Caco-2 (cell line): ENCODE measurements at regions not wholly inside any gene's neighbourhood (a gene's known extent, or its start where the extent isn't known, plus 50 kb on each side); places are given as distances from the start of the nearest gene placed in this dataset.
"Not testable (repeated sequence)": the region's sequence is repeated elsewhere in the genome, so short reads cannot be mapped to it uniquely, and the experiment has no call there.

Experiments used
- BruUV-seq: library from RNA; stranded (reverse); fragments of 400-500 nt; replicated peaks from 2 replicates; lab custom pipeline; 2021; lab: Mats Ljungman, UMichigan
- CTCF ChIA-PET: fragments of 300-600 bp; sonication (Branson Sonifier 250); formaldehyde crosslinking; loops from one replicate; lab custom pipeline; 2022; ENCODE audit warnings: antibody characterized with exemption; lab: Charles Lee
- POLR2A ChIA-PET: fragments of 300-600 bp; sonication (Branson Sonifier 250); formaldehyde crosslinking; loops from one replicate; lab custom pipeline; 2022; ENCODE audit warnings: antibody characterized with exemption; lab: Charles Lee
- DNase-seq, 2 experiments: peaks; one replicate each; pipeline versions ENCODE4 v3.0.0 to v3.0.0-alpha.2; 2020 to 2022
- H3K27me3 ChIP-seq: replicated peaks from 2 replicates; pipeline ENCODE4 v1.6.0; 2011; ENCODE audit warnings: low read length; ENCODE audit not compliant: control insufficient read depth, insufficient read depth
- H3K36me3 ChIP-seq: 2 replicates; pipeline ENCODE4 v1.5.1; 2011; ENCODE audit warnings: low read length; ENCODE audit not compliant: control insufficient read depth, insufficient read depth
- H3K4me1 ChIP-seq: fragments of 250-450 bp; sonication (Bioruptor Pico); 2 replicates; pipeline ENCODE4 v1.5.1; 2020; ENCODE audit warnings: mild to moderate bottlenecking
- H3K4me3 ChIP-seq: 2 replicates; pipeline ENCODE4 v1.5.1; 2011; ENCODE audit warnings: low read depth, mild to moderate bottlenecking, control low read depth, low read length
- H3K9me3 ChIP-seq: fragments of 250-450 bp; sonication (Bioruptor Pico); 2 replicates; pipeline ENCODE4 v1.5.1; 2020; ENCODE audit warnings: mild to moderate bottlenecking, moderate library complexity
- H3K27ac Mint-ChIP-seq: one replicate; pipeline ENCODE4 v1.8.0; 2022; ENCODE audit warnings: mixed read lengths; ENCODE audit not compliant: unreplicated experiment
- H3K27me3 Mint-ChIP-seq: one replicate; pipeline ENCODE4 v1.8.0; 2022; ENCODE audit warnings: mixed read lengths; ENCODE audit not compliant: insufficient read depth, unreplicated experiment
- H3K36me3 Mint-ChIP-seq: one replicate; pipeline ENCODE4 v1.8.0; 2022; ENCODE audit warnings: mild to moderate bottlenecking, mixed read lengths; ENCODE audit not compliant: insufficient read depth, unreplicated experiment
- H3K4me1 Mint-ChIP-seq: one replicate; pipeline ENCODE4 v1.8.0; 2022; ENCODE audit warnings: low read depth, mixed read lengths; ENCODE audit not compliant: unreplicated experiment
- H3K4me3 Mint-ChIP-seq: one replicate; pipeline ENCODE4 v1.8.0; 2022; ENCODE audit warnings: mild to moderate bottlenecking, moderate library complexity, mixed read lengths; ENCODE audit not compliant: unreplicated experiment
- H3K9me3 Mint-ChIP-seq: one replicate; pipeline ENCODE4 v1.8.0; 2022; ENCODE audit warnings: mixed read lengths; ENCODE audit not compliant: unreplicated experiment
- CTCF ChIP-seq, 2 experiments: fragments of 200-600 bp in 1 of 2; IDR thresholded peaks; 1 replicate in 1 of 2; 2 replicates in 1 of 2; pipeline versions ENCODE4 v1.5.1 to v1.8.0; 2011 to 2022; ENCODE audit warnings: antibody characterized with exemption in 1 of 2, control low read depth in 1 of 2, inconsistent platforms in 1 of 2, low read depth in 1 of 2, low read length in 1 of 2, mild to moderate bottlenecking in 1 of 2, moderate library complexity in 1 of 2; ENCODE audit not compliant: insufficient read depth in 1 of 2, severe bottlenecking in 1 of 2, unreplicated experiment in 1 of 2
- intact Hi-C: fragments of 100-400 bp; cut with micrococcal nuclease; formaldehyde crosslinking; loops from one replicate; pipeline ENCODE4 v1.10.0; 2022; ENCODE audit not compliant: unreplicated experiment

GRCh38 chr14:86739761-86740160 is 1209.8 kb downstream of the FLRT2 start:
- H3K27me3 ChIP-seq = no peaks in the 10 kb centered on the region
- Mint-ChIP-seq H3K4me3 (no peak overlapping the region), H3K9me3 (no peaks in the 10 kb centered on the region), H3K4me1 (no peaks in the 10 kb centered on the region), H3K36me3 (no peaks in the 10 kb centered on the region), H3K27me3 (no peaks in the 10 kb centered on the region), H3K27ac (no peak overlapping the region)
- BruUV-seq = no TSS peak
- no peak overlapping the region for H3K4me3 ChIP-seq
- ChIA-PET CTCF (no interaction called here), POLR2A (no interaction called here)
- no peak for DNase-seq
- no peaks in the 10 kb centered on the region for H3K9me3 ChIP-seq
- no peaks in the 10 kb centered on the region for H3K4me1 ChIP-seq
- intact Hi-C loops = no loop called here
- H3K36me3 ChIP-seq = no peaks in the 10 kb centered on the region
- no peak for TF ChIP-seq CTCF (IDR thresholded peaks at IDR 0.05; ENCODE audit: insufficient read depth in 1 of 2, low read depth in 1 of 2, low read length in 1 of 2, severe bottlenecking in 1 of 2, unreplicated experiment in 1 of 2)

- POLR2A ChIA-PET, H3K4me3 ChIP-seq, DNase-seq, H3K9me3 Mint-ChIP-seq, H3K4me1 Mint-ChIP-seq, H3K27ac Mint-ChIP-seq, H3K36me3 ChIP-seq, H3K36me3 Mint-ChIP-seq, CTCF ChIA-PET, H3K27me3 Mint-ChIP-seq, H3K4me3 Mint-ChIP-seq, H3K27me3 ChIP-seq, H3K4me1 ChIP-seq, intact Hi-C loops, H3K9me3 ChIP-seq, BruUV-seq: not testable (repeated sequence)
Measured at GRCh38 chr14:86731427-86731826, 1201.5 kb downstream of the FLRT2 start.

GRCh38 chr14:86723254-86723624 is 1193.3 kb downstream of the FLRT2 start:
- POLR2A ChIA-PET = no interaction called here
- no peak overlapping the region for H3K27ac Mint-ChIP-seq
- CTCF ChIA-PET = no interaction called here

More at GRCh38 chr14:86723254-86723624, 1193.3 kb downstream of the FLRT2 start:
- no peak for TF ChIP-seq CTCF (IDR thresholded peaks at IDR 0.05; ENCODE audit: insufficient read depth in 1 of 2, low read depth in 1 of 2, low read length in 1 of 2, severe bottlenecking in 1 of 2, unreplicated experiment in 1 of 2)
- Histone ChIP-seq H3K9me3 (no peaks in the 10 kb centered on the region), H3K36me3 (no peaks in the 10 kb centered on the region), H3K27me3 (no peaks in the 10 kb centered on the region), H3K4me1 (no peaks in the 10 kb centered on the region), H3K4me3 (no peak overlapping the region)
- no TSS peak for BruUV-seq
- Mint-ChIP-seq H3K4me1 (no peaks in the 10 kb centered on the region), H3K4me3 (no peak overlapping the region), H3K27me3 (peaks cover 6% of the 10 kb centered on the region), H3K36me3 (no peaks in the 10 kb centered on the region), H3K9me3 (no peaks in the 10 kb centered on the region)
- intact Hi-C loops = no loop called here
- no peak for DNase-seq
